ENCODE measurements at regions not wholly inside any gene's neighbourhood (a gene's known extent, or its start where the extent isn't known, plus 50 kb on each side); places are given as distances from the start of the nearest gene placed in this dataset.

GRCh38 chr14:95034788-95035187 lies 122.5 kb downstream of the DICER1 start:
- TF ChIP-seq, protein P1, sequence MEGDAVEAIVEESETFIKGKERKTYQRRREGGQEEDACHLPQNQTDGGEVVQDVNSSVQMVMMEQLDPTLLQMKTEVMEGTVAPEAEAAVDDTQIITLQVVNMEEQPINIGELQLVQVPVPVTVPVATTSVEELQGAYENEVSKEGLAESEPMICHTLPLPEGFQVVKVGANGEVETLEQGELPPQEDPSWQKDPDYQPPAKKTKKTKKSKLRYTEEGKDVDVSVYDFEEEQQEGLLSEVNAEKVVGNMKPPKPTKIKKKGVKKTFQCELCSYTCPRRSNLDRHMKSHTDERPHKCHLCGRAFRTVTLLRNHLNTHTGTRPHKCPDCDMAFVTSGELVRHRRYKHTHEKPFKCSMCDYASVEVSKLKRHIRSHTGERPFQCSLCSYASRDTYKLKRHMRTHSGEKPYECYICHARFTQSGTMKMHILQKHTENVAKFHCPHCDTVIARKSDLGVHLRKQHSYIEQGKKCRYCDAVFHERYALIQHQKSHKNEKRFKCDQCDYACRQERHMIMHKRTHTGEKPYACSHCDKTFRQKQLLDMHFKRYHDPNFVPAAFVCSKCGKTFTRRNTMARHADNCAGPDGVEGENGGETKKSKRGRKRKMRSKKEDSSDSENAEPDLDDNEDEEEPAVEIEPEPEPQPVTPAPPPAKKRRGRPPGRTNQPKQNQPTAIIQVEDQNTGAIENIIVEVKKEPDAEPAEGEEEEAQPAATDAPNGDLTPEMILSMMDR (IDR thresholded peaks at IDR 0.05; ENCODE audit: low read depth, low read length): no peak
- no peak overlapping the region for H3K4me3 ChIP-seq (replicated peaks in 1 of 2; ENCODE audit: low read depth in 2 of 2, low read length in 2 of 2)
- no peak for DNase-seq (ENCODE audit: low read depth in 2 of 2)

DNA sequence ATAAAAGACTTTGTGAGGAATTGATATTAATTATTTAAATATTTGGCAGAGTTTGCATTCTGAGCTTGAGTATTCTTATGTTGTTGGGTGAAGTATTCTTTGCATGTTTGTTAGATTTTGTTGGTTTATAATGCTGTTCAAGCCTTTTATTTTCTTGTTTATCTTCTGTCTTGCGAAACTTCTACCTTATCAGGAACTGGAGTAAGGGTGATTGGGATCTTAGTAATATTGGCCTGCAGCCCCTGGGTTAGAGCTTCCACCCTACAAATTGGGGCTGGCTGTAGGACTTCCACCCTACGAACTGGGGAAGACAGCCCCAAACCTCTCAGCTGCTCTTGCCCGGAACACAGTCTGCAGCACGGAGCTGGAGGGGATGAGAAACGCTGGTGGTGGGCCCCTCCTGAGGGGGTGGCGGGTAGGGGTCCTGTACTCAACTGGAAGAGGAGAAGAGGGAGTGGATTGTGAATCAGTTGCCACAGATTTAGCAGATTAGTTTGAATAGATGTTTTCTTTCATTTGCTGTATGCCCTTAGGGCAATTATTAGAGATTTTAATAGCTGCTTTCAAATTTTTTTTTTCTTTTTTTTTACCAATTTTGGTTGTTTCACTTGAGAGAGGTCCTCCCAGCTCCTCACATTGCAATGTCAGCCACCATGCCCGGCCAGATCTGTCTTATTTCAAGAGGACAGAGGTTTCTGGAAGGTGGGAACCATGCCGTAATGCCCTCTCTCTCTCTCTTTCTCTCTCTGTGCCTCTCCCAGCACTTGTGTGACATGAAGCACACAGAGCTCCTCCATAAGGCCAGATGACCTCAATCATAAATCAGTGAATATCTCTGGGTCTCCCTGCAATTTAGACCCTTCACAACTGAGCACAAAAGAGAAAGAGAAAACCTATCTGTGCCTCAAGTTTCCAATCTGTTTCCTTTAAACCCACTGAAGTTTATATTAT lies 123.4 kb downstream of the DICER1 start:
- no peak overlapping the region for H3K4me3 ChIP-seq (replicated peaks in 1 of 2; ENCODE audit: low read depth in 2 of 2, low read length in 2 of 2)
- no peak for DNase-seq (ENCODE audit: low read depth in 2 of 2)
- TF ChIP-seq, protein P1 (IDR thresholded peaks at IDR 0.05; ENCODE audit: low read depth, low read length): no peak

GRCh38 chr14:95033031-95033430 lies 124.3 kb downstream of the DICER1 start:
- TF ChIP-seq, protein P1 (IDR thresholded peaks at IDR 0.05; ENCODE audit: low read depth, low read length): no peak
- H3K4me3 ChIP-seq (replicated peaks in 1 of 2; ENCODE audit: low read depth in 2 of 2, low read length in 2 of 2): no peak overlapping the region
- DNase-seq (ENCODE audit: low read depth in 2 of 2): no peak

- DNase-seq (ENCODE audit: low read depth in 2 of 2): no peak
- H3K4me3 ChIP-seq (replicated peaks in 1 of 2; ENCODE audit: low read depth in 2 of 2, low read length in 2 of 2): no peak overlapping the region
- TF ChIP-seq, protein P1 (IDR thresholded peaks at IDR 0.05; ENCODE audit: low read depth, low read length): no peak
These were observed 130.4 kb downstream of the DICER1 start for GRCh38 chr14:95026851-95027463.

DNA sequence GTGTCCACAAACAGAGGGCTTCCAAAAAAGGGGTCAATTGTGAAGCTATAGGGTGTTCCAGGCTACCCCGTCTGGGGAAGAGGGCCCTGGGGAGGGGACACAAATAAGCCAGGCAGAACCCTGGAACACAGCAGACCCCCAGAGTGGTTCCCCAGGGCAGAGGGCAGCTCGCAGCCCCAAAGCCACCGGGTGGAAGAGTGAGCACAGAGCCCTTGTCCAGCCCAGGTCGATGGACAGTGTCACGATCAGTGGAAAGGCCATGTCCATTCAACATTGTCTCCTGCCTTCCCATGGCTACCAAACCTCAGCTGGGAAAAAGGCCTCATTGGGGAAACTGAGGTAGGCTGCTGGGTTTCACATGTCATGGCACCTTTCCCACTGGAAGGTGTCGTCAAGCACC lies 131.4 kb downstream of the DICER1 start:
- TF ChIP-seq, protein P1 (IDR thresholded peaks at IDR 0.05; ENCODE audit: low read depth, low read length): no peak
- DNase-seq (ENCODE audit: low read depth in 2 of 2): no peak
- no peak overlapping the region for H3K4me3 ChIP-seq (replicated peaks in 1 of 2; ENCODE audit: low read depth in 2 of 2, low read length in 2 of 2)

- TF ChIP-seq, protein P1 (IDR thresholded peaks at IDR 0.05; ENCODE audit: low read depth, low read length): no peak
These were observed 132.1 kb downstream of the DICER1 start for GRCh38 chr14:95025218-95025617.

More at GRCh38 chr14:95025218-95025617, 132.1 kb downstream of the DICER1 start:
- H3K4me3 ChIP-seq (replicated peaks in 1 of 2; ENCODE audit: low read depth in 2 of 2, low read length in 2 of 2): no peak overlapping the region
- no peak for DNase-seq (ENCODE audit: low read depth in 2 of 2)
